Ovary (tissue), 7 donors: ENCODE measurements at regions not wholly inside any gene's neighbourhood (a gene's known extent, or its start where the extent isn't known, plus 50 kb on each side); places are given as distances from the start of the nearest gene placed in this dataset.
A peak's percentile ranks its signal among the peaks of the same experiment; 100 is the strongest.

ENCODE experiments used
- DNase-seq, 5 donors: peaks; one replicate each; pipeline ENCODE4 v3.0.0-alpha.2; 2019 to 2020
- H3K27ac ChIP-seq, 2 donors: fragments of 200-600 bp; one replicate each; pipeline versions ENCODE4 v1.5.1 to v1.8.0; 2019 to 2022
- H3K27me3 ChIP-seq: fragments of 200-600 bp; one replicate; pipeline ENCODE4 v1.8.0; 2022
- H3K36me3 ChIP-seq: fragments of 200-600 bp; sonication (generic); one replicate; pipeline ENCODE4 v1.5.1; 2019
- H3K4me1 ChIP-seq: one replicate; pipeline ENCODE4 v1.8.1; 2013; ENCODE audit warnings: mild to moderate bottlenecking, moderate library complexity; ENCODE audit not compliant: insufficient read depth
- H3K4me3 ChIP-seq: fragments of 200-600 bp; sonication (generic); one replicate; pipeline ENCODE4 v1.5.1; 2017
- H3K9me3 ChIP-seq, 2 donors: fragments of 200-600 bp in 1 of 2; sonication (generic) in 1 of 2; one replicate each; pipeline versions ENCODE4 v1.5.1 to v1.8.1; 2013 to 2019; ENCODE audit warnings: mild to moderate bottlenecking in 1 of 2, moderate library complexity in 1 of 2
- CTCF ChIP-seq, 3 donors: fragments of 450-650 bp in 2 of 3; fragments of 200-600 bp in 1 of 3; IDR thresholded peaks; one replicate each; pipeline versions ENCODE4 v1.5.1 to v1.8.0; 2016 to 2022; ENCODE audit warnings: antibody characterized with exemption in 3 of 3, mild to moderate bottlenecking in 1 of 3
- EP300 ChIP-seq: sonication (generic); formaldehyde crosslinking; IDR thresholded peaks from one replicate; pipeline ENCODE4 v1.6.1; 2017; ENCODE audit warnings: antibody characterized with exemption
- POLR2A ChIP-seq: fragments of 450-650 bp; IDR thresholded peaks from one replicate; pipeline ENCODE4 v1.6.1; 2017; ENCODE audit warnings: antibody characterized with exemption, mild to moderate bottlenecking, moderate library complexity
- WGBS, 3 donors: extraction: QIAGEN DNeasy Blood & Tissue Kit in 1 of 3; methylation state at CpG; one replicate each; pipeline versions ENCODE4 v1.1.5 to v1.1.7; 2013 to 2017; 5-methylcytosine and 5-hydroxymethylcytosine counted together
- intact Hi-C, 4 donors: fragments of 100-400 bp; cut with DNase I; formaldehyde crosslinking; loops; one replicate each; pipeline versions ENCODE4 v1.11.0 to v1.15.1; 2022 to 2023
- donor health status: DM: no; HTN: no; CAD: no; lungs with moderate emphysema.
- donor health status: DM: no; HTN: no; CAD: no.
- donor health status: Bipolar disorder and iron deficiency.
- donor health status: DM: no; HTN: no; CAD: no.
- donor health status: DM: yes; HTN: yes; CAD: no.

GRCh38 chr14:101098641-101099040 is 195.1 kb upstream of the RTL1 start:
- 42 to 59% (median 47%) methylated on average over 2 of the region's 2 CpGs for WGBS, 3 donors

GRCh38 chr14:101101456-101102056 is 198.0 kb upstream of the RTL1 start:
- WGBS, 3 donors = 94 to 95% (median 95%) methylated on average over 5 of the region's 5 CpGs
- Histone ChIP-seq H3K27ac (no peak overlapping the region), H3K4me3 (no peak overlapping the region), H3K9me3 (no peaks in the 10 kb centered on the region), H3K27me3 (no peaks in the 10 kb centered on the region), H3K36me3 (no peaks in the 10 kb centered on the region), H3K4me1 (peaks cover 8% of the 10 kb centered on the region)
- intact Hi-C loops = loop anchor here in 1 of 4 donors (5.0 kb wide), 1 partner anchor 324 kb away; no protein-coding TSS in a partner anchor
- peak in 2 of 5 donors; percentile 8 to 12 for DNase-seq
- TF ChIP-seq POLR2A (no peak), CTCF (IDR thresholded peaks at IDR 0.05) (no peak), EP300 (no peak)

More at GRCh38 chr14:101098641-101099040, 195.1 kb upstream of the RTL1 start:
- no peak for DNase-seq
- Histone ChIP-seq H3K9me3 (no peaks in the 10 kb centered on the region), H3K27ac (no peak overlapping the region), H3K27me3 (no peaks in the 10 kb centered on the region), H3K36me3 (no peaks in the 10 kb centered on the region), H3K4me3 (no peak overlapping the region), H3K4me1 (peaks cover 7% of the 10 kb centered on the region)
- intact Hi-C loops = no loop called here
- no peak for TF ChIP-seq EP300
- no peak for TF ChIP-seq POLR2A
- no peak for TF ChIP-seq CTCF (IDR thresholded peaks at IDR 0.05)

- WGBS, 3 donors = 62 to 76% (median 64%) methylated on average over 9 of the region's 9 CpGs
- no peaks in the 10 kb centered on the region for H3K36me3 ChIP-seq
Measured at GRCh38 chr14:101102875-101103274, 199.4 kb upstream of the RTL1 start.

GRCh38 chr14:101103321-101103901 is 199.9 kb upstream of the RTL1 start:
- Histone ChIP-seq H3K9me3 (no peaks in the 10 kb centered on the region), H3K27me3 (no peaks in the 10 kb centered on the region), H3K4me1 (peaks cover 8% of the 10 kb centered on the region), H3K27ac (no peak overlapping the region), H3K36me3 (no peaks in the 10 kb centered on the region), H3K4me3 (no peak overlapping the region)
- no peak for TF ChIP-seq POLR2A
- TF ChIP-seq EP300 = no peak
- TF ChIP-seq CTCF (IDR thresholded peaks at IDR 0.05) = no peak
- intact Hi-C loops = loop anchor here in 1 of 4 donors (5.0 kb wide), 1 partner anchor 326 kb away; no protein-coding TSS in a partner anchor
- peak; percentile 41 to 69 (median 45) for DNase-seq
- WGBS, 3 donors = 18 to 58% (median 26%) methylated on average over 25 to 26 of the region's 26 CpGs

More at GRCh38 chr14:101102875-101103274, 199.4 kb upstream of the RTL1 start:
- TF ChIP-seq POLR2A (no peak), CTCF (IDR thresholded peaks at IDR 0.05) (no peak), EP300 (no peak)
- no peaks in the 10 kb centered on the region for H3K27me3 ChIP-seq
- H3K4me3 ChIP-seq = no peak overlapping the region
- no peaks in the 10 kb centered on the region for H3K9me3 ChIP-seq
- H3K27ac ChIP-seq = no peak overlapping the region
- DNase-seq = peak in 3 of 5 donors; percentile 13 to 41 (median 23)
- peaks cover 8% of the 10 kb centered on the region for H3K4me1 ChIP-seq
- intact Hi-C loops = loop anchor here in 1 of 4 donors (5.0 kb wide), 1 partner anchor 326 kb away; no protein-coding TSS in a partner anchor
